ENCODE measurements at regions not wholly inside any gene's neighbourhood (a gene's known extent, or its start where the extent isn't known, plus 50 kb on each side); places are given as distances from the start of the nearest gene placed in this dataset.

GRCh38 chr3:192040282-192041043 lies 579.5 kb downstream of the PYDC2 start:
- no peak overlapping the region for H3K27ac ChIP-seq (ENCODE audit: low read length)
- H3K27me3 ChIP-seq (ENCODE audit: control insufficient read depth, insufficient read depth, low read length), result no peaks in the 10 kb centered on the region
- no peak for TF ChIP-seq REST (IDR thresholded peaks at IDR 0.05; ENCODE audit: insufficient read depth in 1 of 2, low read depth in 2 of 2, low read length in 1 of 2)
- no peak for TF ChIP-seq POLR2AphosphoS5 (IDR thresholded peaks at IDR 0.05; ENCODE audit: low read depth, low read length)
- TF ChIP-seq CTCF (IDR thresholded peaks at IDR 0.05), result no peak
- TF ChIP-seq TCF7L2 (IDR thresholded peaks at IDR 0.05; ENCODE audit: low read depth, low read length), result no peak
- no peak for TF ChIP-seq SIN3A (IDR thresholded peaks at IDR 0.05; ENCODE audit: borderline replicate concordance, insufficient read depth, low read depth, low read length)
- BruUV-seq (replicated peaks), result no TSS peak
- POLR2A ChIA-PET, result no interaction called here
- in situ Hi-C loops (cut with HindIII; ENCODE audit: low pct_unique_long_range_greater_than_20kb, low sequenced_read_pairs), result no loop called here
- H3K9me3 ChIP-seq (ENCODE audit: control insufficient read depth, insufficient read depth, low read depth, low read length), result peaks cover 5% of the 10 kb centered on the region; the same call in 1 of the 2 replicates
- no peak for ATAC-seq
- intact Hi-C loops (cut with micrococcal nuclease; ENCODE audit: unreplicated experiment), result no loop called here
- DNase-seq (ENCODE audit: low read depth, low spot score), result no peak
- no peak overlapping the region for H3K4me3 ChIP-seq (ENCODE audit: low read depth in 2 of 2, low read length in 2 of 2)
- CTCF ChIA-PET, result no interaction called here
- no peaks in the 10 kb centered on the region for H3K4me1 ChIP-seq (ENCODE audit: control insufficient read depth, insufficient read depth, low read length)
- H3K36me3 ChIP-seq (ENCODE audit: control insufficient read depth, insufficient read depth, low read length), result no peaks in the 10 kb centered on the region

GRCh38 chr3:192042116-192042515 lies 581.2 kb downstream of the PYDC2 start:
- ATAC-seq, result no peak
- POLR2A ChIA-PET, result no interaction called here

More at GRCh38 chr3:192042116-192042515, 581.2 kb downstream of the PYDC2 start:
- no peaks in the 10 kb centered on the region for H3K36me3 ChIP-seq (ENCODE audit: control insufficient read depth, insufficient read depth, low read length)
- intact Hi-C loops (cut with micrococcal nuclease; ENCODE audit: unreplicated experiment) (no loop called here), in situ Hi-C loops (cut with HindIII; ENCODE audit: low pct_unique_long_range_greater_than_20kb, low sequenced_read_pairs) (no loop called here)
- no peak for DNase-seq (ENCODE audit: low read depth, low spot score)
- CTCF ChIA-PET, result no interaction called here
- peaks cover 5% of the 10 kb centered on the region; the same call in 1 of the 2 replicates for H3K9me3 ChIP-seq (ENCODE audit: control insufficient read depth, insufficient read depth, low read depth, low read length)
- H3K4me1 ChIP-seq (ENCODE audit: control insufficient read depth, insufficient read depth, low read length), result no peaks in the 10 kb centered on the region
- H3K4me3 ChIP-seq (ENCODE audit: low read depth in 2 of 2, low read length in 2 of 2), result no peak overlapping the region
- H3K27ac ChIP-seq (ENCODE audit: low read length), result no peak overlapping the region
- H3K27me3 ChIP-seq (ENCODE audit: control insufficient read depth, insufficient read depth, low read length), result no peaks in the 10 kb centered on the region
- no peak for TF ChIP-seq REST (IDR thresholded peaks at IDR 0.05; ENCODE audit: insufficient read depth in 1 of 2, low read depth in 2 of 2, low read length in 1 of 2)
- TF ChIP-seq CTCF (IDR thresholded peaks at IDR 0.05), result no peak
- no peak for TF ChIP-seq TCF7L2 (IDR thresholded peaks at IDR 0.05; ENCODE audit: low read depth, low read length)
- TF ChIP-seq POLR2AphosphoS5 (IDR thresholded peaks at IDR 0.05; ENCODE audit: low read depth, low read length), result no peak
- TF ChIP-seq SIN3A (IDR thresholded peaks at IDR 0.05; ENCODE audit: borderline replicate concordance, insufficient read depth, low read depth, low read length), result no peak
- no TSS peak for BruUV-seq (replicated peaks)

Data from Panc1 (cell line).